ENCODE measurements at regions not wholly inside any gene's neighbourhood (a gene's known extent, or its start where the extent isn't known, plus 50 kb on each side); places are given as distances from the start of the nearest gene placed in this dataset.

GRCh38 chr12:60172266-60173211, 576.7 kb downstream of the SLC16A7 start:
- Mint-ChIP-seq H3K27ac (peak overlapping the region; percentile 43), H3K4me1 (peaks cover 27% of the 10 kb centered on the region), H3K27me3 (ENCODE audit: low read depth, poor library complexity) (peaks cover 4% of the 10 kb centered on the region), H3K9me3 (no peaks in the 10 kb centered on the region), H3K4me3 (no peak overlapping the region), H3K36me3 (ENCODE audit: low read depth) (no peaks in the 10 kb centered on the region)
- DNase-seq = no peak
- TF ChIP-seq, protein P1, sequence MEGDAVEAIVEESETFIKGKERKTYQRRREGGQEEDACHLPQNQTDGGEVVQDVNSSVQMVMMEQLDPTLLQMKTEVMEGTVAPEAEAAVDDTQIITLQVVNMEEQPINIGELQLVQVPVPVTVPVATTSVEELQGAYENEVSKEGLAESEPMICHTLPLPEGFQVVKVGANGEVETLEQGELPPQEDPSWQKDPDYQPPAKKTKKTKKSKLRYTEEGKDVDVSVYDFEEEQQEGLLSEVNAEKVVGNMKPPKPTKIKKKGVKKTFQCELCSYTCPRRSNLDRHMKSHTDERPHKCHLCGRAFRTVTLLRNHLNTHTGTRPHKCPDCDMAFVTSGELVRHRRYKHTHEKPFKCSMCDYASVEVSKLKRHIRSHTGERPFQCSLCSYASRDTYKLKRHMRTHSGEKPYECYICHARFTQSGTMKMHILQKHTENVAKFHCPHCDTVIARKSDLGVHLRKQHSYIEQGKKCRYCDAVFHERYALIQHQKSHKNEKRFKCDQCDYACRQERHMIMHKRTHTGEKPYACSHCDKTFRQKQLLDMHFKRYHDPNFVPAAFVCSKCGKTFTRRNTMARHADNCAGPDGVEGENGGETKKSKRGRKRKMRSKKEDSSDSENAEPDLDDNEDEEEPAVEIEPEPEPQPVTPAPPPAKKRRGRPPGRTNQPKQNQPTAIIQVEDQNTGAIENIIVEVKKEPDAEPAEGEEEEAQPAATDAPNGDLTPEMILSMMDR (IDR thresholded peaks at IDR 0.05) = no peak

DNA sequence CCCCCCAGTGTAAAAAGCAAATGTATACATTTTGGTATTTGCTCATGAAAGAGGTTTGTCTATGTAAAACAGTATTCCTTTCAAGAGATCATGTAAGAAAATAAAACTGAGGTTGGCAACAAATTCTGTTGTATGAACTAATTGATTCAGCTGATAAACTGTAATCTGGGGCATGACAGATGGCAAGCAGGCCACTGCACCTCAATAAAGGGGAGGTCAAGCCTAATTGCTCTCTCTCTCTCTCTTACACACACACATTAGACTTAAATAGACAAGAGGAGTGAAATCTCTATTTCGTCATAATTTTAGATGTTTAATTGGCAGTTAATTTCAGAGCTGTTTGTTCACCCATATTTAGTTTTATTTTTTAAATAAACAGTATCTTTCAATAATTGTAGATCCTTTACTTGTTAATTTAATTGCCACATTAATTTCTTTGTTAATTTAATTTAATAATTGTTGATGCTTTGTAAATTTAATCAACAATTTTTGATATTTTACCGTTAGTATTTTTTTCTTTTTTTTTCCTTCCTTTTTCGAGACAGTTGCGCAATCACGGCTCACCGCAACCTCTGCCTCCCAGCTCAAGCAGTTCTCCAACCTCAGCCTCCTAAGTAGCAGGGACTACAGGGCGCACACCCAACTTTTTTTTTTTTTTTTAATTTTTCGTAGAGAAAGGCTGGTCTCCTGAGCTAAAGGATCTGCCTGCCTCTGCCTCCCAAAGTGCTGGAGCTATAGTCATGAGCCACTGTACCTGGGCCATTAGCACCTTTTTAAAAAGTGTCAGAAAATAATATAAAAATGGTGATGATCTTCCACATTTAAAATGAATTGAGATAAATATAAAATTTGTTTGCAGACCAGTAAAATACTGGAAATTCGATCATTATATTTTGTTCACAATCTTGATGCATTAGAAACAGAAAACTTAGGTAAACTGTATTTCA, 577.7 kb downstream of the SLC16A7 start:
- no peaks in the 10 kb centered on the region for H3K36me3 Mint-ChIP-seq (ENCODE audit: low read depth)
- peaks cover 29% of the 10 kb centered on the region for H3K4me1 Mint-ChIP-seq
- no peaks in the 10 kb centered on the region for H3K9me3 Mint-ChIP-seq
- H3K27me3 Mint-ChIP-seq (ENCODE audit: low read depth, poor library complexity) = peaks cover 4% of the 10 kb centered on the region
- peak overlapping the region; percentile 36 for H3K27ac Mint-ChIP-seq
- no peak overlapping the region for H3K4me3 Mint-ChIP-seq
- no peak for DNase-seq
- TF ChIP-seq, protein P1 (IDR thresholded peaks at IDR 0.05) = no peak

DNA sequence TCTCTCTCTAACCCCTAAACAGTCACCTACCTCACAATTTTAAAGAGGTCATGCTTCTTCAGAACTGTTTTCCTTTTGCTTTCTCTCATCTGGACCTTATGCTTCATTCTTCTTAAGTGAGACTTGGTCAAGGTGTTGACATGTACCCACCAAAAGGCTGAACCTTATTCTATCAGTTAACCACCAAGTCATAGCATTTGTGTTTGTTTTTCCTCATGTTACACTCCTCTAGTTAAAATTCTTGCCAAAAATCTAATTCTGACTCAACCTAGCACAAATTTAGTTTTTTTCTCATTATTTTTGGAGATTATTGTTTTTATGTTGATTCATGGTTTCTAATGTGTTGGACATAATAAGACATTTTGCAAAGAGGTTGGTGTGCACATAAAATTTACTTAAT, 578.6 kb downstream of the SLC16A7 start:
- Mint-ChIP-seq H3K9me3 (no peaks in the 10 kb centered on the region), H3K27ac (no peak overlapping the region), H3K27me3 (ENCODE audit: low read depth, poor library complexity) (peaks cover 4% of the 10 kb centered on the region), H3K4me1 (peaks cover 35% of the 10 kb centered on the region), H3K4me3 (no peak overlapping the region), H3K36me3 (ENCODE audit: low read depth) (no peaks in the 10 kb centered on the region)
- DNase-seq = no peak
- TF ChIP-seq, protein P1 (IDR thresholded peaks at IDR 0.05) = no peak

DNA sequence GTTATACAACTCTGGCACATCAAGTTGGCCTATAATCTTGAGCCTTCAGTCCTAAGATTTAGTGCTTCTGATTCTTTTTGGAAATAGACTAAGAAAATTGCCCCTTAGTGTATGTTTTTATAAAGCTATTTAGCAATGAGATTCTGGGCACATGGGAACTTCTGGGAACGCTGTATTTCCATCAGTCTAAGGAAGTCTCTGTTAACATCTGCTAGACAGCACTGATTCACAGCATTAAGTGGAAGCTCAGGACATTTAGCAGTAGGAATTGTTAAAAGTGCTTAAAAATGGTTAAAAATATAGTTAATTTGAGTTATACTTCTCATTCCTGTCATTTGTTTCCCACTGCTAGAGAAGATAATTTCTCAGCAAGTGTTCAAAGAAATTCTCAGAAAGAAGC, 579.1 kb downstream of the SLC16A7 start:
- no peaks in the 10 kb centered on the region for H3K36me3 Mint-ChIP-seq (ENCODE audit: low read depth)
- peaks cover 39% of the 10 kb centered on the region for H3K4me1 Mint-ChIP-seq
- H3K9me3 Mint-ChIP-seq = no peaks in the 10 kb centered on the region
- no peak overlapping the region for H3K27ac Mint-ChIP-seq
- DNase-seq = no peak
- H3K4me3 Mint-ChIP-seq = no peak overlapping the region
- TF ChIP-seq, protein P1 (IDR thresholded peaks at IDR 0.05) = no peak
- H3K27me3 Mint-ChIP-seq (ENCODE audit: low read depth, poor library complexity) = peaks cover 4% of the 10 kb centered on the region

DNA sequence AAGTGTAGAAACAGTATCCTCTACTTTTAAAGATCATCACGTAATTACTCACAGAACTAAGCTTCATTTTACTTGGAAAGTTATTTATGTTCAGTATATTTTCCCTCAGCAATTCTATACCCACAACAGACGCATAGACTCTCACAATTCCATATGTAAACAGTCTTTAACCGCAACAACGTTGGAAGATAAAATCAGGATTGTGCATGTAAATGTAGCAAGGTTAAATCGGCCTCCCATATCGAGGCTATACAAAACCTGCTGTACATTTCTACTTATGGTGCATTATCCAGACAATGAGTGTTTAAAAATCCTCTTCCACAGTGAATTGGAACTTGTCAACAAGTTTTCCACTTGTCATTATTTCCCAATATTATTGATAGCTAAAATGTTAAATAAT, 581.1 kb downstream of the SLC16A7 start:
- DNase-seq = no peak
- Mint-ChIP-seq H3K27ac (no peak overlapping the region), H3K4me1 (peaks cover 39% of the 10 kb centered on the region), H3K36me3 (ENCODE audit: low read depth) (no peaks in the 10 kb centered on the region), H3K4me3 (no peak overlapping the region), H3K9me3 (no peaks in the 10 kb centered on the region), H3K27me3 (ENCODE audit: low read depth, poor library complexity) (peaks cover 4% of the 10 kb centered on the region)
- TF ChIP-seq, protein P1 (IDR thresholded peaks at IDR 0.05) = no peak

All from nephron progenitor cell (in vitro differentiated cells).